T-helper 1 cell treated with Interleukin-12 subunit alpha and Interleukin-12 subunit beta and Interleukin-4 antibody, amounts not matched to agents 30 μg/mL and 1 μg/mL, for 36 hours (primary cell): ENCODE measurements at regions not wholly inside any gene's neighbourhood (a gene's known extent, or its start where the extent isn't known, plus 50 kb on each side); places are given as distances from the start of the nearest gene placed in this dataset.
"Not testable (repeated sequence)": the region's sequence is repeated elsewhere in the genome, so short reads cannot be mapped to it uniquely, and the experiment has no call there.

Experiments
- H3K27ac Mint-ChIP-seq: one replicate; pipeline ENCODE4 v1.8.0; 2021; ENCODE audit warnings: mild to moderate bottlenecking, mixed read lengths
- H3K27me3 Mint-ChIP-seq: one replicate; pipeline ENCODE4 v1.8.0; 2021; ENCODE audit warnings: low read depth, mixed read lengths
- H3K36me3 Mint-ChIP-seq: one replicate; pipeline ENCODE4 v1.8.0; 2021; ENCODE audit warnings: low read depth, mixed read lengths
- H3K4me1 Mint-ChIP-seq: one replicate; pipeline ENCODE4 v1.8.0; 2021; ENCODE audit warnings: low read depth, mixed read lengths
- H3K4me3 Mint-ChIP-seq: one replicate; pipeline ENCODE4 v1.8.0; 2021; ENCODE audit warnings: mild to moderate bottlenecking, moderate library complexity, mixed read lengths
- H3K9me3 Mint-ChIP-seq: one replicate; pipeline ENCODE4 v1.8.0; 2021; ENCODE audit warnings: mixed read lengths

- Mint-ChIP-seq H3K4me1 (no peaks in the 10 kb centered on the region), H3K9me3 (peaks cover 11% of the 10 kb centered on the region), H3K27me3 (no peaks in the 10 kb centered on the region), H3K36me3 (no peaks in the 10 kb centered on the region), H3K27ac (no peak overlapping the region), H3K4me3 (no peak overlapping the region)
Observed at GRCh38 chr3:109995377-109995776, 658.0 kb upstream of the DPPA4 start.

- H3K27ac Mint-ChIP-seq, H3K36me3 Mint-ChIP-seq, H3K4me1 Mint-ChIP-seq, H3K27me3 Mint-ChIP-seq, H3K4me3 Mint-ChIP-seq: not testable (repeated sequence)
- peaks cover 17% of the 10 kb centered on the region for H3K9me3 Mint-ChIP-seq
Observed at GRCh38 chr3:110001905-110002304, 664.6 kb upstream of the DPPA4 start.

- Mint-ChIP-seq H3K36me3 (no peaks in the 10 kb centered on the region), H3K4me3 (no peak overlapping the region), H3K9me3 (no peaks in the 10 kb centered on the region), H3K4me1 (no peaks in the 10 kb centered on the region), H3K27ac (no peak overlapping the region), H3K27me3 (no peaks in the 10 kb centered on the region)
Observed at GRCh38 chr3:110006913-110007312, 669.6 kb upstream of the DPPA4 start.

GRCh38 chr3:110015231-110015963 is 678.1 kb upstream of the DPPA4 start:
- no peaks in the 10 kb centered on the region for H3K27me3 Mint-ChIP-seq
- no peak overlapping the region for H3K4me3 Mint-ChIP-seq
- no peaks in the 10 kb centered on the region for H3K9me3 Mint-ChIP-seq
- H3K36me3 Mint-ChIP-seq = no peaks in the 10 kb centered on the region
- no peaks in the 10 kb centered on the region for H3K4me1 Mint-ChIP-seq
- H3K27ac Mint-ChIP-seq = no peak overlapping the region

GRCh38 chr3:110016235-110016815 is 679.0 kb upstream of the DPPA4 start:
- Mint-ChIP-seq H3K4me1 (no peaks in the 10 kb centered on the region), H3K27ac (no peak overlapping the region), H3K9me3 (no peaks in the 10 kb centered on the region), H3K4me3 (no peak overlapping the region), H3K27me3 (no peaks in the 10 kb centered on the region), H3K36me3 (no peaks in the 10 kb centered on the region)

- Mint-ChIP-seq H3K36me3 (no peaks in the 10 kb centered on the region), H3K9me3 (no peaks in the 10 kb centered on the region), H3K4me1 (no peaks in the 10 kb centered on the region), H3K27ac (no peak overlapping the region), H3K27me3 (no peaks in the 10 kb centered on the region), H3K4me3 (no peak overlapping the region)
Observed at GRCh38 chr3:110017304-110017703, 680.0 kb upstream of the DPPA4 start.

GRCh38 chr3:110021659-110022058 is 684.3 kb upstream of the DPPA4 start:
- Mint-ChIP-seq H3K27me3 (no peaks in the 10 kb centered on the region), H3K36me3 (no peaks in the 10 kb centered on the region), H3K27ac (no peak overlapping the region), H3K4me1 (no peaks in the 10 kb centered on the region), H3K9me3 (peaks cover 4% of the 10 kb centered on the region), H3K4me3 (no peak overlapping the region)

GRCh38 chr3:110023022-110023421 is 685.7 kb upstream of the DPPA4 start:
- H3K4me3 Mint-ChIP-seq, H3K27me3 Mint-ChIP-seq, H3K9me3 Mint-ChIP-seq, H3K27ac Mint-ChIP-seq, H3K36me3 Mint-ChIP-seq, H3K4me1 Mint-ChIP-seq: not testable (repeated sequence)

GRCh38 chr3:110026421-110026820 is 689.1 kb upstream of the DPPA4 start:
- Mint-ChIP-seq H3K9me3 (peaks cover 4% of the 10 kb centered on the region), H3K27ac (no peak overlapping the region), H3K36me3 (no peaks in the 10 kb centered on the region), H3K4me1 (no peaks in the 10 kb centered on the region), H3K4me3 (no peak overlapping the region), H3K27me3 (no peaks in the 10 kb centered on the region)

GRCh38 chr3:110027446-110028080 is 690.2 kb upstream of the DPPA4 start:
- Mint-ChIP-seq H3K4me3 (no peak overlapping the region), H3K27me3 (no peaks in the 10 kb centered on the region), H3K27ac (no peak overlapping the region), H3K36me3 (no peaks in the 10 kb centered on the region), H3K9me3 (peaks cover 4% of the 10 kb centered on the region), H3K4me1 (no peaks in the 10 kb centered on the region)

- H3K4me3 Mint-ChIP-seq = no peak overlapping the region
Observed at GRCh38 chr3:110031975-110032374, 694.6 kb upstream of the DPPA4 start.

GRCh38 chr3:110059431-110059830 is 722.1 kb upstream of the DPPA4 start:
- Mint-ChIP-seq H3K27me3 (no peaks in the 10 kb centered on the region), H3K9me3 (no peaks in the 10 kb centered on the region), H3K27ac (no peak overlapping the region), H3K36me3 (no peaks in the 10 kb centered on the region), H3K4me1 (no peaks in the 10 kb centered on the region), H3K4me3 (no peak overlapping the region)

More at GRCh38 chr3:110031975-110032374, 694.6 kb upstream of the DPPA4 start:
- Mint-ChIP-seq H3K4me1 (no peaks in the 10 kb centered on the region), H3K27ac (no peak overlapping the region), H3K27me3 (no peaks in the 10 kb centered on the region), H3K36me3 (no peaks in the 10 kb centered on the region), H3K9me3 (no peaks in the 10 kb centered on the region)

GRCh38 chr3:110062716-110063115 is 725.4 kb upstream of the DPPA4 start:
- Mint-ChIP-seq H3K27ac (no peak overlapping the region), H3K27me3 (no peaks in the 10 kb centered on the region), H3K4me3 (no peak overlapping the region), H3K36me3 (no peaks in the 10 kb centered on the region), H3K4me1 (no peaks in the 10 kb centered on the region), H3K9me3 (no peaks in the 10 kb centered on the region)

GRCh38 chr3:110063178-110063577 is 725.8 kb upstream of the DPPA4 start:
- H3K36me3 Mint-ChIP-seq = no peaks in the 10 kb centered on the region
- H3K4me3 Mint-ChIP-seq = no peak overlapping the region
- H3K9me3 Mint-ChIP-seq = no peaks in the 10 kb centered on the region
- no peaks in the 10 kb centered on the region for H3K4me1 Mint-ChIP-seq
- H3K27me3 Mint-ChIP-seq = no peaks in the 10 kb centered on the region
- no peak overlapping the region for H3K27ac Mint-ChIP-seq

GRCh38 chr3:110066206-110066605 is 728.9 kb upstream of the DPPA4 start:
- H3K4me1 Mint-ChIP-seq = no peaks in the 10 kb centered on the region

More at GRCh38 chr3:110066206-110066605, 728.9 kb upstream of the DPPA4 start:
- no peaks in the 10 kb centered on the region for H3K9me3 Mint-ChIP-seq
- H3K27me3 Mint-ChIP-seq = no peaks in the 10 kb centered on the region
- no peak overlapping the region for H3K4me3 Mint-ChIP-seq
- no peak overlapping the region for H3K27ac Mint-ChIP-seq
- H3K36me3 Mint-ChIP-seq = no peaks in the 10 kb centered on the region
